ENCODE measurements at regions not wholly inside any gene's neighbourhood (a gene's known extent, or its start where the extent isn't known, plus 50 kb on each side); places are given as distances from the start of the nearest gene placed in this dataset.

- Mint-ChIP-seq H3K9me3 (peaks cover 16% of the 10 kb centered on the region), H3K27me3 (ENCODE audit: low read depth) (peaks cover 2% of the 10 kb centered on the region), H3K4me1 (no peaks in the 10 kb centered on the region), H3K36me3 (no peaks in the 10 kb centered on the region), H3K4me3 (no peak overlapping the region), H3K27ac (no peak overlapping the region)
- DNase-seq (ENCODE audit: low spot score in 2 of 2, unreplicated experiment in 2 of 2): no peak
- TF ChIP-seq, protein P1, sequence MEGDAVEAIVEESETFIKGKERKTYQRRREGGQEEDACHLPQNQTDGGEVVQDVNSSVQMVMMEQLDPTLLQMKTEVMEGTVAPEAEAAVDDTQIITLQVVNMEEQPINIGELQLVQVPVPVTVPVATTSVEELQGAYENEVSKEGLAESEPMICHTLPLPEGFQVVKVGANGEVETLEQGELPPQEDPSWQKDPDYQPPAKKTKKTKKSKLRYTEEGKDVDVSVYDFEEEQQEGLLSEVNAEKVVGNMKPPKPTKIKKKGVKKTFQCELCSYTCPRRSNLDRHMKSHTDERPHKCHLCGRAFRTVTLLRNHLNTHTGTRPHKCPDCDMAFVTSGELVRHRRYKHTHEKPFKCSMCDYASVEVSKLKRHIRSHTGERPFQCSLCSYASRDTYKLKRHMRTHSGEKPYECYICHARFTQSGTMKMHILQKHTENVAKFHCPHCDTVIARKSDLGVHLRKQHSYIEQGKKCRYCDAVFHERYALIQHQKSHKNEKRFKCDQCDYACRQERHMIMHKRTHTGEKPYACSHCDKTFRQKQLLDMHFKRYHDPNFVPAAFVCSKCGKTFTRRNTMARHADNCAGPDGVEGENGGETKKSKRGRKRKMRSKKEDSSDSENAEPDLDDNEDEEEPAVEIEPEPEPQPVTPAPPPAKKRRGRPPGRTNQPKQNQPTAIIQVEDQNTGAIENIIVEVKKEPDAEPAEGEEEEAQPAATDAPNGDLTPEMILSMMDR (IDR thresholded peaks at IDR 0.05; ENCODE audit: unreplicated experiment): no peak
Observed at GRCh38 chr6:155706341-155706740, 250.7 kb upstream of the NOX3 start.

DNA sequence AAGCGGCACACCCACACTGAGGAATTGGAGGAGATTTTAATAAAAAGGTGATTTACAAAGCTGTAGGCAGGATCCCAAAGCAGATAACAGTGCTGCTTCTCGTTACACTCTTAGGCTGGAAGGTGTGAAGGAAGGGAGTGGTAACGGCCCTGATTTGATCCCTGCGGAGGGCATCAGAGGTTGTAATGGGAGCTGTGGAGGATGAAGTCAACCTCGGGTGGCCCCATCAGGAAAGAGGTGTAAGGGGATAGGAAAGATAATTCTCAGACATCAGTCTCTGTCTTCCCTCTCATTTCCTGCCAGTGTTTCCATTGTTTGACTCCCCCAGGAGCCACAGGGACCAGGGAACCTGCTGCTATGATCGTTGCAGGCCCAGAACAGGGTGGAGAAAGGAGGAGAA is 245.7 kb upstream of the NOX3 start:
- no peak for DNase-seq (ENCODE audit: low spot score in 2 of 2, unreplicated experiment in 2 of 2)
- no peak overlapping the region for H3K27ac Mint-ChIP-seq

DNA sequence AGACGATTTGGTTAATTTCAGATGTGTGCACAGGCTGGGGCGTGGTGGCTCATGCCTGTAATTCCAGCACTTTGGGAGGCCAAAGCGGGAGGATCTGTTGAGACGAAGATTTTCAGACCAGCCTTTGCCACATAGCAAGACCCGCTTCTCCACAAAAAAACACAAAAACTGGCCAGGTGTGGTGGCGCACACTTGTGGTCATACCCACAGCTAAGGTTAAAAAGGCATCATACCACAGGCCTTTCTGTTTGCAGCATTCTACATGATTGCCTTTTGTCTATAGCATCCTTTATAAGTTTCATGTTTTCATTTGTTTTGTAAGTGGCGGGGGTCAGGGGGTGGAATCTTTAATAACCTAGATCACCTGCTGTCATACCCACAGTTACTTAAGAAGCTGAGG is 239.9 kb upstream of the NOX3 start:
- Mint-ChIP-seq H3K27ac (no peak overlapping the region), H3K4me1 (peaks cover 3% of the 10 kb centered on the region), H3K27me3 (ENCODE audit: low read depth) (peaks cover 5% of the 10 kb centered on the region), H3K36me3 (no peaks in the 10 kb centered on the region), H3K4me3 (no peak overlapping the region), H3K9me3 (no peaks in the 10 kb centered on the region)
- no peak for DNase-seq (ENCODE audit: low spot score in 2 of 2, unreplicated experiment in 2 of 2)
- TF ChIP-seq, protein P1 (IDR thresholded peaks at IDR 0.05; ENCODE audit: unreplicated experiment): no peak

More for the DNA sequence above, 245.7 kb upstream of the NOX3 start:
- H3K4me3 Mint-ChIP-seq: no peak overlapping the region
- peaks cover 3% of the 10 kb centered on the region for H3K4me1 Mint-ChIP-seq
- peaks cover 16% of the 10 kb centered on the region for H3K9me3 Mint-ChIP-seq
- peaks cover 5% of the 10 kb centered on the region for H3K27me3 Mint-ChIP-seq (ENCODE audit: low read depth)
- TF ChIP-seq, protein P1 (IDR thresholded peaks at IDR 0.05; ENCODE audit: unreplicated experiment): no peak
- no peaks in the 10 kb centered on the region for H3K36me3 Mint-ChIP-seq

- H3K4me3 Mint-ChIP-seq: no peak overlapping the region
- H3K27ac Mint-ChIP-seq: no peak overlapping the region
- peaks cover 3% of the 10 kb centered on the region for H3K4me1 Mint-ChIP-seq
- H3K36me3 Mint-ChIP-seq: no peaks in the 10 kb centered on the region
- no peak for DNase-seq (ENCODE audit: low spot score in 2 of 2, unreplicated experiment in 2 of 2)
- H3K9me3 Mint-ChIP-seq: no peaks in the 10 kb centered on the region
- TF ChIP-seq, protein P1 (IDR thresholded peaks at IDR 0.05; ENCODE audit: unreplicated experiment): no peak
- peaks cover 2% of the 10 kb centered on the region for H3K27me3 Mint-ChIP-seq (ENCODE audit: low read depth)
Observed at GRCh38 chr6:155694419-155694790, 238.8 kb upstream of the NOX3 start.

GRCh38 chr6:155693573-155694418 is 238.2 kb upstream of the NOX3 start:
- no peak overlapping the region for H3K4me3 Mint-ChIP-seq
- H3K36me3 Mint-ChIP-seq: no peaks in the 10 kb centered on the region
- peaks cover 3% of the 10 kb centered on the region for H3K4me1 Mint-ChIP-seq
- TF ChIP-seq, protein P1 (IDR thresholded peaks at IDR 0.05; ENCODE audit: unreplicated experiment): no peak
- H3K27me3 Mint-ChIP-seq (ENCODE audit: low read depth): no peaks in the 10 kb centered on the region
- no peak for DNase-seq (ENCODE audit: low spot score in 2 of 2, unreplicated experiment in 2 of 2)
- no peak overlapping the region for H3K27ac Mint-ChIP-seq
- no peaks in the 10 kb centered on the region for H3K9me3 Mint-ChIP-seq

All from mesothelial cell of epicardium (in vitro differentiated cells).